ENCODE measurements at regions not wholly inside any gene's neighbourhood (a gene's known extent, or its start where the extent isn't known, plus 50 kb on each side); places are given as distances from the start of the nearest gene placed in this dataset.

DNA sequence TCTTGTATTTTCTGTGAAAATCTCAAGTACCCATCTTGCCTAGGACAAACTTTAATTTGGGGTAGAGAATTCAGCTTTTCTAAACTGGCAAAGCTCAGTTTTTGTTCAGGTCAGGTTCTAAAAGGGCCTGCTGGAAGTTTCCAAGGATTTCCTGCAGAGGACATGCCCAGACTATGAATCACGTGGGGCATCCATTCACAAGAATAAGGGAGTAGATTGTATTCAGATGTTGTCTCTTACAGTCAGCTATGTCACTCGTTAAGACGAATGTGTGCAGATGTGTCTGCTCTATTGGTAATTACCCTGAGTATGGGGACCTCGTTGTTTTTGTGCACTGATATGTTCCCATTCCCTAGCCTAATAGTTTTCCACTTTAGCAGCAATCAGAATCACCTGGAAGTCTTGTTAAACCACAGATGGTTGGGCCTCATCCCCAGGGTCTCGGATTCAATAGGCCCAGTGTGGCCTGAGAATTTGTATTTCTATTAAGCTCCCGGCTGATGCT lies 81.0 kb upstream of the ITPRID1 start:
- no peaks in the 10 kb centered on the region for H3K9me2 ChIP-seq
- no peak overlapping the region for H3K27ac ChIP-seq (ENCODE audit: low read depth in 2 of 2, low read length in 1 of 2)
- H3K79me2 ChIP-seq (ENCODE audit: insufficient read depth): no peaks in the 10 kb centered on the region
- H2AFZ ChIP-seq (ENCODE audit: low read depth): no peak overlapping the region
- H3K4me2 ChIP-seq: no peak overlapping the region
- H3K9me3 ChIP-seq: no peaks in the 10 kb centered on the region
- no peaks in the 10 kb centered on the region for H3K36me3 ChIP-seq (replicated peaks in 1 of 2; ENCODE audit: control insufficient read depth in 1 of 2, insufficient read depth in 2 of 2, low read length in 1 of 2)
- H3K4me1 ChIP-seq (ENCODE audit: control insufficient read depth in 1 of 2, insufficient read depth in 2 of 2, low read depth in 1 of 2, low read length in 1 of 2): no peaks in the 10 kb centered on the region
- H3K27me3 ChIP-seq (ENCODE audit: insufficient read depth): peaks cover 12% of the 10 kb centered on the region; the same call in 1 of the 2 replicates
- no peak for TF ChIP-seq GATA2 (CRISPR knock-in tag; IDR thresholded peaks at IDR 0.05)
- TF ChIP-seq, protein P1, sequence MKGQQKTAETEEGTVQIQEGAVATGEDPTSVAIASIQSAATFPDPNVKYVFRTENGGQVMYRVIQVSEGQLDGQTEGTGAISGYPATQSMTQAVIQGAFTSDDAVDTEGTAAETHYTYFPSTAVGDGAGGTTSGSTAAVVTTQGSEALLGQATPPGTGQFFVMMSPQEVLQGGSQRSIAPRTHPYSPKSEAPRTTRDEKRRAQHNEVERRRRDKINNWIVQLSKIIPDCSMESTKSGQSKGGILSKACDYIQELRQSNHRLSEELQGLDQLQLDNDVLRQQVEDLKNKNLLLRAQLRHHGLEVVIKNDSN (IDR thresholded peaks at IDR 0.05; ENCODE audit: borderline replicate concordance, low read depth): peak; percentile 20; the same call in 1 of the 2 replicates
- ChIA-PET POLR2A (no interaction called here), CTCF (interaction anchor here (0.9 to 4.4 kb wide), 4 partner anchors 8 to 299 kb away, joined by 3 to 27 read pairs (median 4); no protein-coding TSS in a partner anchor)
- no peaks in the 10 kb centered on the region for H3F3A ChIP-seq (replicated peaks; ENCODE audit: insufficient read depth)
- H3K4me3 ChIP-seq (ENCODE audit: low read depth in 2 of 2, low read length in 1 of 2): no peak overlapping the region
- DNase-seq: no peak
- 3% methylated on average over 6 of the region's 6 CpGs for WGBS (ENCODE audit: low lambda C conversion rate)
- H3K9ac ChIP-seq: no peak overlapping the region
- H4K20me1 ChIP-seq (ENCODE audit: insufficient read depth): no peaks in the 10 kb centered on the region

DNA sequence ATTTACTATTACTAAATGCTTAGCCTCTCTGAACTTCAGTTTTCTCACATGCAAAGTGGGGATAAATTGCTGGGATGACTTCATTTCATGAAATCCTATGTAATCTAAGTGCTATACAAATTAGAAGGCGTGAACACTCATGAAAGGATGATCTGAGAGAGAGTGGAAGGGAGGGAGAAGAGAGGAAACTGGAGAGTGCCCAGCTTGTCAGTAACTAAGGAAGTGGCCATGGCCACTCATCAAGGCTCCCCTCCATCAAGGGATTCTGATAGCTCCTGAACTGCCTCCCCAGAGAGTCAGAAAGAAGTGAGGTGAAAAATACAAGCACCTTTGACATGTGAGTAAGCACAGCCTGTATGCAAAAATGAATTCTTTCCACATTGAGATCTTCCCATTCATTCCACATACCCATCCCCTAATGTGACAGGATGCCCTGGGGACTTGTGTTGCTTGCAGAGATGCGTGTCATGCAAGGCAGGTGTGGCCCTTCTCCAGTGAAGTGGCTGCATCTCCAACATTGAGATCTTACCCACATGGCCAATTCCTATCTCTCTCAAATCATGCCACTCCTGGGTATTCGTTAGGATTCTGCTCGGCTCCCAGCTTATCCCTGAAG lies 76.5 kb upstream of the ITPRID1 start:
- 7% methylated on average over 4 of the region's 4 CpGs for WGBS (ENCODE audit: low lambda C conversion rate)
- Histone ChIP-seq H3F3A (replicated peaks; ENCODE audit: insufficient read depth) (no peaks in the 10 kb centered on the region), H3K9ac (no peak overlapping the region), H3K27me3 (ENCODE audit: insufficient read depth) (peaks cover 12% of the 10 kb centered on the region), H4K20me1 (ENCODE audit: insufficient read depth) (no peaks in the 10 kb centered on the region), H3K4me2 (no peak overlapping the region), H3K9me2 (no peaks in the 10 kb centered on the region), H3K4me1 (ENCODE audit: control insufficient read depth in 1 of 2, insufficient read depth in 2 of 2, low read depth in 1 of 2, low read length in 1 of 2) (no peaks in the 10 kb centered on the region), H3K36me3 (replicated peaks in 1 of 2; ENCODE audit: control insufficient read depth in 1 of 2, insufficient read depth in 2 of 2, low read length in 1 of 2) (no peaks in the 10 kb centered on the region), H3K4me3 (ENCODE audit: low read depth in 2 of 2, low read length in 1 of 2) (no peak overlapping the region), H2AFZ (ENCODE audit: low read depth) (no peak overlapping the region), H3K27ac (ENCODE audit: low read depth in 2 of 2, low read length in 1 of 2) (no peak overlapping the region), H3K9me3 (no peaks in the 10 kb centered on the region), H3K79me2 (ENCODE audit: insufficient read depth) (no peaks in the 10 kb centered on the region)
- POLR2A ChIA-PET: no interaction called here
- TF ChIP-seq MEF2A (IDR thresholded peaks at IDR 0.05; ENCODE audit: borderline replicate concordance, low read depth) (no peak), RAD21 (IDR thresholded peaks at IDR 0.05; ENCODE audit: low read length) (no peak), MXI1 (IDR thresholded peaks at IDR 0.05; ENCODE audit: low read depth, low read length) (no peak), NRF1 (IDR thresholded peaks at IDR 0.05; ENCODE audit: low read depth, low read length) (no peak), GABPA (IDR thresholded peaks at IDR 0.05; ENCODE audit: low read depth) (no peak), RXRA (IDR thresholded peaks at IDR 0.05; ENCODE audit: borderline replicate concordance, low read depth) (no peak), CHD2 (IDR thresholded peaks at IDR 0.05; ENCODE audit: low read length, partially characterized antibody) (no peak), EZH2phosphoT487 (IDR thresholded peaks at IDR 0.05; ENCODE audit: borderline replicate concordance, low read depth) (no peak), TAF1 (IDR thresholded peaks at IDR 0.05; ENCODE audit: borderline replicate concordance, low read depth, low read length) (no peak)
- TF ChIP-seq, protein P2, sequence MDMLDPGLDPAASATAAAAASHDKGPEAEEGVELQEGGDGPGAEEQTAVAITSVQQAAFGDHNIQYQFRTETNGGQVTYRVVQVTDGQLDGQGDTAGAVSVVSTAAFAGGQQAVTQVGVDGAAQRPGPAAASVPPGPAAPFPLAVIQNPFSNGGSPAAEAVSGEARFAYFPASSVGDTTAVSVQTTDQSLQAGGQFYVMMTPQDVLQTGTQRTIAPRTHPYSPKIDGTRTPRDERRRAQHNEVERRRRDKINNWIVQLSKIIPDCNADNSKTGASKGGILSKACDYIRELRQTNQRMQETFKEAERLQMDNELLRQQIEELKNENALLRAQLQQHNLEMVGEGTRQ (IDR thresholded peaks at IDR 0.05; ENCODE audit: borderline replicate concordance, low read depth, low read length): no peak
- TF ChIP-seq, protein P3, sequence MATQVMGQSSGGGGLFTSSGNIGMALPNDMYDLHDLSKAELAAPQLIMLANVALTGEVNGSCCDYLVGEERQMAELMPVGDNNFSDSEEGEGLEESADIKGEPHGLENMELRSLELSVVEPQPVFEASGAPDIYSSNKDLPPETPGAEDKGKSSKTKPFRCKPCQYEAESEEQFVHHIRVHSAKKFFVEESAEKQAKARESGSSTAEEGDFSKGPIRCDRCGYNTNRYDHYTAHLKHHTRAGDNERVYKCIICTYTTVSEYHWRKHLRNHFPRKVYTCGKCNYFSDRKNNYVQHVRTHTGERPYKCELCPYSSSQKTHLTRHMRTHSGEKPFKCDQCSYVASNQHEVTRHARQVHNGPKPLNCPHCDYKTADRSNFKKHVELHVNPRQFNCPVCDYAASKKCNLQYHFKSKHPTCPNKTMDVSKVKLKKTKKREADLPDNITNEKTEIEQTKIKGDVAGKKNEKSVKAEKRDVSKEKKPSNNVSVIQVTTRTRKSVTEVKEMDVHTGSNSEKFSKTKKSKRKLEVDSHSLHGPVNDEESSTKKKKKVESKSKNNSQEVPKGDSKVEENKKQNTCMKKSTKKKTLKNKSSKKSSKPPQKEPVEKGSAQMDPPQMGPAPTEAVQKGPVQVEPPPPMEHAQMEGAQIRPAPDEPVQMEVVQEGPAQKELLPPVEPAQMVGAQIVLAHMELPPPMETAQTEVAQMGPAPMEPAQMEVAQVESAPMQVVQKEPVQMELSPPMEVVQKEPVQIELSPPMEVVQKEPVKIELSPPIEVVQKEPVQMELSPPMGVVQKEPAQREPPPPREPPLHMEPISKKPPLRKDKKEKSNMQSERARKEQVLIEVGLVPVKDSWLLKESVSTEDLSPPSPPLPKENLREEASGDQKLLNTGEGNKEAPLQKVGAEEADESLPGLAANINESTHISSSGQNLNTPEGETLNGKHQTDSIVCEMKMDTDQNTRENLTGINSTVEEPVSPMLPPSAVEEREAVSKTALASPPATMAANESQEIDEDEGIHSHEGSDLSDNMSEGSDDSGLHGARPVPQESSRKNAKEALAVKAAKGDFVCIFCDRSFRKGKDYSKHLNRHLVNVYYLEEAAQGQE (IDR thresholded peaks at IDR 0.05; ENCODE audit: low read depth, low read length): no peak
- CTCF ChIA-PET: no interaction called here
- no peak for DNase-seq

All from SK-N-SH (cell line).